HepG2 (cell line): ENCODE measurements at regions not wholly inside any gene's neighbourhood (a gene's known extent, or its start where the extent isn't known, plus 50 kb on each side); places are given as distances from the start of the nearest gene placed in this dataset.

ENCODE experiments used
- AGO1 ChIP-seq: fragments of 200-400 bp; formaldehyde crosslinking; IDR thresholded peaks from 2 replicates; pipeline ENCODE4 v1.6.1; 2017; ENCODE audit warnings: mild to moderate bottlenecking, low read depth, low read length, moderate library complexity; ENCODE audit not compliant: poor library complexity, severe bottlenecking
- ARID2 ChIP-seq: sonication (generic); formaldehyde crosslinking; IDR thresholded peaks from 2 replicates; pipeline ENCODE4 v1.8.1; 2022; ENCODE audit warnings: mild to moderate bottlenecking, missing genetic modification reagents, borderline replicate concordance
- CHD2 ChIP-seq: IDR thresholded peaks from 2 replicates; pipeline ENCODE4 v1.6.1; 2011; ENCODE audit warnings: low read depth, low read length, improper control_type of control experiment
- DMAP1 ChIP-seq: IDR thresholded peaks from 2 replicates; pipeline ENCODE4 v1.6.1; 2016
- LRRFIP1 ChIP-seq: sonication (generic); formaldehyde crosslinking; conservative IDR thresholded peaks from 2 replicates; pipeline ENCODE4 v1.4.0; 2020; ENCODE audit warnings: missing genetic modification reagents
- MATR3 ChIP-seq: sonication (generic); formaldehyde crosslinking; IDR thresholded peaks from 2 replicates; pipeline ENCODE4 v1.4.0; 2020; ENCODE audit warnings: missing genetic modification reagents
- NCOA5 ChIP-seq: sonication (generic); formaldehyde crosslinking; IDR thresholded peaks from 2 replicates; pipeline ENCODE4 v1.4.0; 2020; ENCODE audit warnings: missing genetic modification reagents
- NFYB ChIP-seq: sonication (generic); formaldehyde crosslinking; IDR thresholded peaks from 2 replicates; pipeline ENCODE4 v1.4.0; 2020; ENCODE audit warnings: missing genetic modification reagents
- RFX3 ChIP-seq: IDR thresholded peaks from 2 replicates; pipeline ENCODE4 v1.6.1; 2016; ENCODE audit warnings: missing biosample characterization, missing genetic modification reagents
- SPEN ChIP-seq: sonication (generic); formaldehyde crosslinking; IDR thresholded peaks from 2 replicates; pipeline ENCODE4 v1.5.1; 2020; ENCODE audit warnings: low read depth, mild to moderate bottlenecking, missing genetic modification reagents
- TP53 ChIP-seq: sonication (generic); formaldehyde crosslinking; conservative IDR thresholded peaks from 2 replicates; pipeline ENCODE4 v1.4.0; 2020; ENCODE audit warnings: missing genetic modification reagents
- ZBTB8A ChIP-seq: sonication (generic); formaldehyde crosslinking; IDR thresholded peaks from 2 replicates; pipeline ENCODE4 v1.4.0; 2020; ENCODE audit warnings: mild to moderate bottlenecking, low read depth, missing genetic modification reagents, borderline replicate concordance
- ZFP91 ChIP-seq: sonication (generic); formaldehyde crosslinking; IDR thresholded peaks from 2 replicates; pipeline ENCODE4 v1.9.0; 2022; ENCODE audit warnings: missing genetic modification reagents, mild to moderate bottlenecking, borderline replicate concordance
- ZMAT3 ChIP-seq: sonication (generic); formaldehyde crosslinking; conservative IDR thresholded peaks from 2 replicates; pipeline ENCODE4 v1.7.0; 2021; ENCODE audit warnings: missing genetic modification reagents
- ZMYM3 ChIP-seq: sonication (generic); formaldehyde crosslinking; IDR thresholded peaks from 2 replicates; pipeline ENCODE4 v1.5.1; 2020; ENCODE audit warnings: mild to moderate bottlenecking, missing genetic modification reagents
- ZNF780A ChIP-seq: sonication (generic); formaldehyde crosslinking; IDR thresholded peaks from 2 replicates; pipeline ENCODE4 v1.8.0; 2022; ENCODE audit warnings: mild to moderate bottlenecking, missing genetic modification reagents, moderate library complexity
- TF ChIP-seq, protein P1 (sequence below): sonication (generic); formaldehyde crosslinking; conservative IDR thresholded peaks from 2 replicates; pipeline ENCODE4 v1.5.0; 2020; ENCODE audit warnings: missing genetic modification reagents
- TF ChIP-seq, protein P2 (sequence below): sonication (generic); formaldehyde crosslinking; IDR thresholded peaks from 2 replicates; pipeline ENCODE4 v1.4.0; 2020; ENCODE audit warnings: mild to moderate bottlenecking, missing genetic modification reagents
- TF ChIP-seq, protein P3 (sequence below): sonication (generic); formaldehyde crosslinking; IDR thresholded peaks from 2 replicates; pipeline ENCODE4 v1.4.0; 2020; ENCODE audit warnings: missing genetic modification reagents

DNA sequence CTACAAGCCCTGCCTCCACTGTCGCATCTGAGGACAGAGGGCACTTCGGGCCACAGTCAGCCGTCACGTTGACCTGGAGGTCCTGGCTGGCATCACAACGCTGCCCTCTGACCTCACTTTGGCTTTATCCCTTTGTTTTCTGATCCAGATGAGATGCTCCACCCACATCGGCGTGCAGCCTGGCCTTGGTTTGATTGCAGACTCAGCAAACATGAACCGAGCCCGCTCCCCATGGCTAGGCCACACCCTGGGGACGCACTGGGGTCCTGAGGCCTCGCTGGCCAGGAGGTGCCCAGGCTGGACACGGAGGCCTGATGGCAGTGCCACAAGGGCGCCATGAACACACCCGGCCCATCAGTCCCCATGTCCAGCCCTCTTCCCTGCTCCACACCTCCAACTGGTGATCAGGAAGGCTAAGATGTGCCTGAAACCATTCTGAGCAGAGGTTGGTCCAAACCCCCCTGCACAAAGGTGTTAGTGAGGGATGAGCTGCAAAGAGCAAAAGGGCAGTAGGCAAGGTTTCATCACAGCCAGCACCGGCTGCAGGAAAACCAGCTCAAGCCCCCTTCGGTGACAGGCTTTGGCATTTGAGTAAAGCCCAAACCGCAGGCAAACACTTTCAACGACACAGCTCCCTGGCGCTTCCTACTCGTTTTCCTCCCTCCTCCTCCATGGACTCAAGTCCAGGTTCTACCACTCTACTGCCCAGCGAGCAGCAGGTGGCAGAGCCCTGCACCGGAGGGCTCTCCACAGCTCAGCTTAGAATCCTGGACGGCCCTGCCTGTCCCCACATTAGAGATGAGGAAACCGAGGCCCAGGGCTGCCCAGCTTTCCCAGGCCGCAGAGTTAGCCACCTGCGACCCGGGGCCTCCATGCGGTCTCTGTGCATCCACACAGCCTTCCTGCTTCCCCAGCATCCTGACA, 165.8 kb downstream of the NUP210 start (continued):
- TF ChIP-seq ZFP91 (CRISPR knock-in tag), result peak; percentile 78; the same call in 1 of the 2 replicates
- no peak for TF ChIP-seq LRRFIP1 (CRISPR knock-in tag)
- no peak for TF ChIP-seq SPEN (CRISPR knock-in tag)
- no peak for TF ChIP-seq NCOA5 (CRISPR knock-in tag)
- TF ChIP-seq AGO1, result peak; percentile 35
- no peak for TF ChIP-seq RFX3 (CRISPR knock-in tag)
- no peak; the same call in 1 of the 2 replicates for TF ChIP-seq ARID2 (CRISPR knock-in tag)
- TF ChIP-seq ZMAT3 (CRISPR knock-in tag), result no peak
- TF ChIP-seq, protein P1, sequence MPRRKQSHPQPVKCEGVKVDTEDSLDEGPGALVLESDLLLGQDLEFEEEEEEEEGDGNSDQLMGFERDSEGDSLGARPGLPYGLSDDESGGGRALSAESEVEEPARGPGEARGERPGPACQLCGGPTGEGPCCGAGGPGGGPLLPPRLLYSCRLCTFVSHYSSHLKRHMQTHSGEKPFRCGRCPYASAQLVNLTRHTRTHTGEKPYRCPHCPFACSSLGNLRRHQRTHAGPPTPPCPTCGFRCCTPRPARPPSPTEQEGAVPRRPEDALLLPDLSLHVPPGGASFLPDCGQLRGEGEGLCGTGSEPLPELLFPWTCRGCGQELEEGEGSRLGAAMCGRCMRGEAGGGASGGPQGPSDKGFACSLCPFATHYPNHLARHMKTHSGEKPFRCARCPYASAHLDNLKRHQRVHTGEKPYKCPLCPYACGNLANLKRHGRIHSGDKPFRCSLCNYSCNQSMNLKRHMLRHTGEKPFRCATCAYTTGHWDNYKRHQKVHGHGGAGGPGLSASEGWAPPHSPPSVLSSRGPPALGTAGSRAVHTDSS (CRISPR knock-in tag), result no peak
- peak; percentile 60 for TF ChIP-seq ZMYM3 (CRISPR knock-in tag)
- TF ChIP-seq ZNF780A, result no peak
- TF ChIP-seq DMAP1, result no peak; the same call in 1 of the 2 replicates
- TF ChIP-seq, protein P2, sequence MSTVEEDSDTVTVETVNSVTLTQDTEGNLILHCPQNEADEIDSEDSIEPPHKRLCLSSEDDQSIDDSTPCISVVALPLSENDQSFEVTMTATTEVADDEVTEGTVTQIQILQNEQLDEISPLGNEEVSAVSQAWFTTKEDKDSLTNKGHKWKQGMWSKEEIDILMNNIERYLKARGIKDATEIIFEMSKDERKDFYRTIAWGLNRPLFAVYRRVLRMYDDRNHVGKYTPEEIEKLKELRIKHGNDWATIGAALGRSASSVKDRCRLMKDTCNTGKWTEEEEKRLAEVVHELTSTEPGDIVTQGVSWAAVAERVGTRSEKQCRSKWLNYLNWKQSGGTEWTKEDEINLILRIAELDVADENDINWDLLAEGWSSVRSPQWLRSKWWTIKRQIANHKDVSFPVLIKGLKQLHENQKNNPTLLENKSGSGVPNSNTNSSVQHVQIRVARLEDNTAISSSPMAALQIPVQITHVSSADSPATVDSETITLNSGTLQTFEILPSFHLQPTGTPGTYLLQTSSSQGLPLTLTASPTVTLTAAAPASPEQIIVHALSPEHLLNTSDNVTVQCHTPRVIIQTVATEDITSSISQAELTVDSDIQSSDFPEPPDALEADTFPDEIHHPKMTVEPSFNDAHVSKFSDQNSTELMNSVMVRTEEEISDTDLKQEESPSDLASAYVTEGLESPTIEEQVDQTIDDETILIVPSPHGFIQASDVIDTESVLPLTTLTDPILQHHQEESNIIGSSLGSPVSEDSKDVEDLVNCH (CRISPR knock-in tag), result no peak
- TF ChIP-seq, protein P3, sequence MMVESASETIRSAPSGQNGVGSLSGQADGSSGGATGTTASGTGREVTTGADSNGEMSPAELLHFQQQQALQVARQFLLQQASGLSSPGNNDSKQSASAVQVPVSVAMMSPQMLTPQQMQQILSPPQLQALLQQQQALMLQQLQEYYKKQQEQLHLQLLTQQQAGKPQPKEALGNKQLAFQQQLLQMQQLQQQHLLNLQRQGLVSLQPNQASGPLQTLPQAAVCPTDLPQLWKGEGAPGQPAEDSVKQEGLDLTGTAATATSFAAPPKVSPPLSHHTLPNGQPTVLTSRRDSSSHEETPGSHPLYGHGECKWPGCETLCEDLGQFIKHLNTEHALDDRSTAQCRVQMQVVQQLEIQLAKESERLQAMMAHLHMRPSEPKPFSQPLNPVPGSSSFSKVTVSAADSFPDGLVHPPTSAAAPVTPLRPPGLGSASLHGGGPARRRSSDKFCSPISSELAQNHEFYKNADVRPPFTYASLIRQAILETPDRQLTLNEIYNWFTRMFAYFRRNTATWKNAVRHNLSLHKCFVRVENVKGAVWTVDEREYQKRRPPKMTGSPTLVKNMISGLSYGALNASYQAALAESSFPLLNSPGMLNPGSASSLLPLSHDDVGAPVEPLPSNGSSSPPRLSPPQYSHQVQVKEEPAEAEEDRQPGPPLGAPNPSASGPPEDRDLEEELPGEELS (CRISPR knock-in tag), result peak; percentile 84
- no peak for TF ChIP-seq CHD2
- no peak for TF ChIP-seq TP53 (CRISPR knock-in tag)
- no peak for TF ChIP-seq MATR3 (CRISPR knock-in tag)
- TF ChIP-seq NFYB (CRISPR knock-in tag), result no peak; the same call in 1 of the 2 replicates
- no peak for TF ChIP-seq ZBTB8A (CRISPR knock-in tag)
